ENCODE measurements at regions not wholly inside any gene's neighbourhood (a gene's known extent, or its start where the extent isn't known, plus 50 kb on each side); places are given as distances from the start of the nearest gene placed in this dataset.
A peak's percentile ranks its signal among the peaks of the same experiment; 100 is the strongest.
"Not testable (repeated sequence)": the region's sequence is repeated elsewhere in the genome, so short reads cannot be mapped to it uniquely, and the experiment has no call there.

DNA sequence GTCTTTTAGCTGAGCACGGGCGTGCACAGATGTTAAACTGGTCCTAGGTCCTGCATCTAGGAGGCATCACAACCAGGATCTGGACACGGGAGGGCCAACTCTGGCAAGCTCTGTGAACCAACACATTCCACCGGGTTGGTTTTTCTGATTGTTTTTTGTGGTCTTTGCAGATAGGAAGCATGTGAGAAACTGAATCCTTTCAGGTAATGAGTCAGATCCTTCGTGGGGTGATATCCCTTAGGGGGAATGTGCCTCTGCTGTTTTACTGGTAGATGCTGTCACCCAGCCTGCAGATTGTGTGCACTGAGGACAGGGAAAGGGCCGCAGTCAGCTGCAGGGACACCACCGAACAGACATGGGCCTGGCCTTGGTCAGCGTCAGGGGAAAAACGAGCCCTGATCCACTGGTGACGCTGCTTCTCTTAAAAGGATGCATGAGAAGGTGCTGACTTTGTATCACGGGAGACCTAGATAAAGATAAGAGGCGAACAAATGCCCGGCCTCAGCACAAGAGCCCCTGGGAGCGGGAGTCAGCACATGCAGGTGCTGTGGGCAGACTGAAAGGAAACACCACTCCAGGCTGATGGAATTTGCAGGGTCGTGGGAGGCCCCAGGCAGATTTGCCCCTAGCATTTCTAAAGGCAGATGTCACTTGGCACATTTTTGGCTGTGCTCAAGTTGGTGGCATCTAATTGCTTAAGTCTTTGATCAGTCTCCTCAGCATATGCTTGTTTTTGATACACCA lies 51.1 kb downstream of the DOP1B start:
- no peak for DNase-seq

- no peak for DNase-seq
These were observed 51.8 kb downstream of the DOP1B start for GRCh38 chr21:36208326-36209013.

DNA sequence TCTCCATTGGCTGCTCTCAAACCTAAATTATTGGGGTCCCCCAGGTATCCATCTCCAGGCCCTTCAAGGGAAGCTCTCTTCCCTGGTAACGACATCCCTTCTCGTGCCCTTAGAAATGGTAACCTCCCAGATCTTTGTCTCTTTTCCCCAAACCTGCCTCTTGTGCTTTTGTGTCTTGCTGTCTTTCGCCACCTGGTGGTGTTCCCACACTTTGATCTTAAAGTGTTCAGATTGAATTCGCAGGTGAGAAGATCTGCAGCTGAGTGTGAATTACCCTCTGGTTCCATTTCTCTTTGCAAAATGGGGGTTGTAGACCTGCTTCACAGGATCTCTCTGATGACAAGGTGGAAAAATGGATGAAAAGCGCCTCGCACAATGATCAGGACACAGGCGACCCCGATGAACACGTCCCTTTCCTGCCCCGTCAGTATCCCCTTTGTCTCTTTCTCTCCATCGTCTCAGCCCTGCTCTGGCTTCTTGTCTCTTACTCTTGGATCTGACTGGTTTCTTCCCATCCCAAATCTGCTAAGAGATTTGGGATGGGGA lies 53.1 kb downstream of the DOP1B start:
- peak; percentile 43 to 69 (median 57) for DNase-seq

DNA sequence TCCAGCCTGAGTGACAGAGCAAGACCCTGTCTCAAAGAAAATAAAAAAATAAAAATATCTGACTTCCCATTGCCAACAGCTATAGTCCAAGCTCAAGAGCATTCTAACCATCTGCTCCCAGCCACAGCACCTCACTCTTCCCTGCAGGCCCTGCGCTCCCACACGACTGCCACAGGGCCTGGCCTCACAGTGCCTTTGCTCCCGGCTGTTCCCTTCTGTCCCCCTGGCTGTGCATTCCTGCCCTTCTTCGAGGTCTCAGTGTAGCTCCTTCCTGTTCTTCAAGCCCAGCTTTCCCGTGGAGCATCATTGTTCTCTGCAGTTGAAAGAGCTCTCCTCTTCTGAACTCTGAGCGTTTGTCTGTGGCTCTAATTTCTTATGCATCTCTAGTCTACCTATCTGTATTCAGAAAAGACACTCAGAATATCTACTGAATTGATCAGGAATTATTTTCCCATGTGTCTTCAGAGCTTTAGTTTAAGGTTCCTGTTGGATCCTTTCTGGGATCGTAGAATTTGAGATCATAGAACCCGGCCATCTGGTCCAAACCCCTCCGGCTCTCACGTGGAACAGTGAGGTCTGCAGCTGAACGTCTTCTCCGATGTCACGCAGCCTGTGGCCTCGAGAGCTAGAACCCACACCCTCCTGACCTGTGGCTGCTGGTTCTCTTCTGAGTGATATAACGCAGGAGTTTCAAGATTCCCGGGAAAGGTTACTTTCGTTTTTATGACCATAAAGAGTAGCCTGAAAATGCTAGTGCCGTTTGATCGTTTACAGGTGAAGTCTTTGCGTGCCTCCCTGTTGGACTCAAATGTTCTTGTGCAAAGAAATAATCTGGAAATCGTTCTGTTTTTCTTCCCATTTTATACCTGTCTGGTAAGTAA lies 54.4 kb downstream of the DOP1B start:
- no peak for DNase-seq

DNA sequence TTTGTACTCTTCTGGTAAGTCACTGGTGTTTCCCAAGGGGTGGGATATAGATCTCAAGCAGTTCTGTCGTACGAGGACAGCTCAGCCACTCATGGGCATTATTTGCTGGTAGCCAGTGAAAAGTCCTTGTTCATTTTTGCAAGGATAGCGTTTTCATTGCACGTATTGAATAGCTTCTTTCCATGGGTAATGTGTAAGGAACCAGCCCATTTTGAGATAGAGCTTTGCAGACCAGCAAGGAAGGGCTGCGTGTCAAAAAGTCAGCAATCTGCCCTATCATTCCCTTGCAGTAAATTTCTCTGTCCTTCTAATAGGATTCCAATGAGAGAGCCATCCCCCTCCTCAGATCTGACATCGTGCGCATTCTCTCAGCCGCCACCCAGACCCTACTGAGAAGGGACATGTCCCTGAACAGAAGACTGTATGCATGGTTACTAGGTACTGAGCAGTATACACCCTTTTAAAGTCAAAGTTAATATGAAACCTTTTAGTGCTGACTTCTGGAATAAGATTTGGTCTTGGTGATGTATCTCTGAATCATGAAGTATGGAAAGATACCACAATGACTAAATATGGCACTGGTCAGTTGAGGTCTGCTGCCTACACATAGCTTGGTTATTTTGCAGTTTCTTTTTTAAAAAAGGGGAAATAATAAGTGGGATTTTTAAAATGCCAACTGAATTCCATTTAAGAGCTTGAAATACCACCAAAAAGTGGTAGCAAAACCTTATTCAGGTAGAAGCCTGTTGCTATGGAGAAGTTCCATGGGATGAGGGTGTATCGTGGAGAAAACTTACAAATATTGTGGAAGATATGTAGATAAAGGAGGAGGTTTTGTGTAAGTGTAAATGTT lies 55.3 kb downstream of the DOP1B start:
- DNase-seq, result peak; percentile 17 to 78 (median 54)

DNA sequence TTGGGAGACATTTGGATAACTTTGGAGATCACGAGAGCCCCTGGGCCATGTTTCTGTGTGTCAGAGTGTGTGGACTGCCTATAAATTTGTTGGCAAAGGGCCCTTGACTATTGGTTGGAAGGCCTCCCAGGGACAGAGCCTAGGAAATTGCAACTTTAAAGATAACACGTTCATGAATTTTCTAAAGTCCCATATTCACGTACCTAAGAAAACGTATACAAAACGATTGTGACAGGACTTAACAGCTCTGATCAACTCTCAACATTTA lies 55.8 kb downstream of the DOP1B start:
- DNase-seq, result no peak

GRCh38 chr21:36214561-36214960 lies 57.9 kb downstream of the DOP1B start:
- no peak for DNase-seq

DNA sequence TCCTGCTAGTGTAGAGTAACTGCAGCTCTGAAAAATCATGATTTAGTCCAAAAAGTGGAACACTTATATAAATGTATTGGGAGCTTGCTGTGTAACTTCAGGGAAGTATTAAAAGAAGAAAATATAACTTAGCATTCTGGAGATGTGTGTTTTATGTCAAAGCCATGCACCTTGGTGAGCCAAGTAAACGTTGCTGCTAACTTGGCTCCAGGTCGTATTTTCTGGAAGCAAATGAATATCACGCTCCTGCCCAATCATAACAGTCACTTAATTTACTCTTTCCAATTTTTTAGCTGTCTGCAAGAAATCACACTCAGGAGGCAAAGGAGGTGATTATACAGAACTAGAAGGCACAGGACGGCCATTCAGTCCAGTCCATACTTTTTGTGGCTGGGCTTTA lies 61.1 kb downstream of the DOP1B start:
- DNase-seq, result no peak

DNA sequence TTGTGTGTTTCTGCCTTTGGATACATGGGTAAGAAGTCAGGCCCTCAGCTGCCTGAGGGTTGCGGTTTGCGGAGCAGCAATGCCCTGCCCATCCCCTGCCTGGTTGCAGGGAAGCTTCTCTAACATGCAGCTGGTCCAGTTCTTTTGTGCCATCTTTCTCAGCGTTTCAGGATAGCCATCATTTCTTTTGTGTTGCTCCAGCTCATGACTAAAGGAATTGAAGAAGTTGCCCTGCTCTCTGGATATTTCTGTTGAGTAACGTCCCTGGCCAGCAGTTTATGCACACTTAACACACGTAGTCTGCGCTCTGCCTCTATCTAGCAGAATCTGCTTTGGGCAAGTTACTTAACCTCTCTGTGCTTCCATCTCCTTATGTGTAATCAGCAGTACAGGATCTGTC lies 62.1 kb downstream of the DOP1B start:
- DNase-seq, result no peak

DNA sequence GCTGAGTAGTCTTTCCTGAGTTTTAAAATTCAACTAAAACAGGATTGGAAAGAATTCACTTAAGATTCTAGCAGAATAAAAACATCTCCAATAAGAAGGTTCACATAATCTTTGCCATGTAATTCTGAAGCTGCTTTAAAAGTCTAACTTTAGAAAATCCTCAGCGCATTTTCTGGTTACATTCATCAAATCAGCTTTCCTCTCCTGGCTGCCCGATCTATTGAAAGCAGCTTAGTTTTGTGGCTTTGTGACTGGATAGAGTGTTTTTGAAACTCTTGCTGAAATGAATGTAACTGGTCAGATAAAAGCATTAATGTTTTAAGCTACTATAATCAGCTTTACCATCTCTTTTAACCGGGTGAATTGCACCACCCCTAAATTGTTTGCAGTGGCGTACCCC lies 66.8 kb downstream of the DOP1B start:
- DNase-seq, result no peak

DNA sequence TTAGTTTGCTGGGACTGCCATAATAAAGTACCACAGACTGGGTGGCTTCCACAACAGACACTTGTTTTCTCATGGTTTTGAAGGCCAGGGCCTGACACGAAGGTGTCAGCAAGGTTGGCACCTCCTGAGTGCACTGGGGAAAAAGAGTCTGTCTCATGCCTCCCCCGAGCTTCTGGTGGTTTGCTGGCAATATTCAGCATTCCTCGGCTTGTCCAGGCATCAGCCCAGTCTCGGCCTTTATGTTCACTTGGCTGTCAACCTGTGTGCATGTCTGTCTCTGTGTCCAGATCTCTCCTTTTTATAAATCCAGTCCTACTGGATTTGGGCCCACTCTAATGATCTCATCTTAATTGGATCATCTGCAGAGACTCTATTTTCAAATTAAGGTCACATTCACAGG lies 72.6 kb downstream of the DOP1B start:
- no peak for DNase-seq

DNA sequence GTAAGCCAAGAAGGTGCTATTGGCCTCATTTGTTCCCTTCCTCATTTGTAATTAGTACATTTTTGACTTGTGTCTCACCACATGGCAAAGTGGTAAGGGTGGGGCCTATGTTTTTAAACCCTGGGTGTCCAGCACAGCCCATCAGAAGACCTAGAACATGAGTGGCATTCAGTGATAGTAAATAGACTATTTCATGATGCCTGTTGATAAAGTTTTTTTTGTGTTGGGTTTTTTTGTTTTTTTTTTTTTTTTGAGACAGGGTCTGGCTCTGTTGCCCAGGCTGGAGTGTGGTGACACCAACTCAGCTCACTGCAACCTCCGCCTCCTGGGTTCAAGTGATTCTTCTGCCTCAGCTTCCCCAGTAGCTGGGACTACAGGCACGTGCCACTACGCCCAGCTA lies 74.8 kb downstream of the DOP1B start:
- DNase-seq, result not testable (repeated sequence)

DNA sequence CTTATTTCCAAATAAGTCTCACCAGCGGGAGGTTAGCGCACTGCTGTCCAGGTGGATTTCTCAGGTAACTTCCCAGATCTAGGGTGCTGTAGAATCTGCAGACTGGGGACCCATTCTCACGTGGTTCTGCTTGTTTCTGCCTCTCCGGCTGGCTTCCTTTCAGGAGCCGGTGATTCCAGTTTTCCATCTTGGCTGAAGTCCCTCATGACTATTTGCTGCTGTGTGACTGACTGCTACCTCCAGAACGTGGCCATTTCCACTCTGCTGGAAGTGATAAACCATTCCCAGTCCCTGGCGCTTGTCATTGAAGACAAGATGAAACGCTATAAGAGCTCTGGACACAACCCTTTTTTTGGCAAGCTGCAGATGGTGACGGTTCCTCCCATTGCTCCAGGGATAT lies 76.0 kb downstream of the DOP1B start:
- DNase-seq, result no peak

DNA sequence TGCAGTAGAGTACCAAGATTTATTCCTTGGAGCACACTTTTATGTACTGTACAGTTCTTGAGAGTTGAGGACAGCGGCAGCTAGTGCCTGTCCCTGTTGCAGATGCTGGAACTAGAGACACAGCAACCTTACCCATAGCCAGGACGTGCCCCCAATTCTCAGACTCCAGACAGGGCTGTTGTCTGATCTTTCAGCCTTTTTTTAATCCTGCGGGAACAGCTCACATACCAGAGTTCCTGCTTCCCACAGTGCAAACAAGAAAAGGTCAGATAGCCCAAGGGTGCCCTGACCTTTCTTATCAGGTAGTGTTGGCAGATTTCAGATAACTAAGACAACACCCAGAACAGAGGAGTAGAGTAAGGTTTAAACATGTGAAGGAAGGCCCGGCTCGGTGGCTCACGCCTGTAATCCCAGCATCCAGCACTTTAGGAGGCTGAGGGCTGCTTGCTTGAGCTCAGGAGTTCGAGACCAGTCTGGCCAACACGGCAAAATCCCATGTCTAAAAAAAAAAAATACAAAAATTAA lies 78.5 kb downstream of the DOP1B start:
- no peak for DNase-seq

DNA sequence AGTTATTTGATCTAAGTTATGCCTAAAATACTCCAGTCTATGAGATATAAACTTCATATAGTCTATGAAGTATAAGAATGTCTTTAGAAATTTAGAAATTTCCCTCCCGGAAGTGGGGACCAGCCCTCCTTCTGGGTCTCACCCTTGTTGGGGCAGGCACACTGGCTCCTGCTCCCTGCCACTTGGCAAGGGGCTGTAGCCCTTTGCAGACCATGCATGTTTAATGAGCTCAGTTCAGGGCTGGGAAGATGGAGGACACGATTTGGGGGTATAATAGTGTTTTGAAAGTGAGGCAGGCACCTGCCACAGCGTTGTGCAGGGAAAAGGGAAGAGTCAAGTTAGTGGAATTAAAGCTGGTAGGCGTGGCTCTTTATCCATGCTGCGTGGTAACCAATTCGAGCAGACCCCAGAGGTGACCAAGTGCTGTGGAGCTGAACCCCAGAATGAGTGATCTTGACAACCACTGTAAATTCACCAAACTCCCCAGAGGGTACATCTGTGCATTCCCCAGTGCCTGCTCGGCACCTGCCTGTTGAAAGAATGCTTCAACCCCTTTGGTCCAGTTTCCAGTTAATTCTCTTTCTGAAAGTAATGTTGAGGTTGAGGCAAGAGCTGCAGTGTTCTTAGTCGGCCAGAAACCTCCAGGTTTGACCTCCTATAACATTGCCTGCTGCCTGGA lies 79.6 kb downstream of the DOP1B start:
- no peak for DNase-seq

DNA sequence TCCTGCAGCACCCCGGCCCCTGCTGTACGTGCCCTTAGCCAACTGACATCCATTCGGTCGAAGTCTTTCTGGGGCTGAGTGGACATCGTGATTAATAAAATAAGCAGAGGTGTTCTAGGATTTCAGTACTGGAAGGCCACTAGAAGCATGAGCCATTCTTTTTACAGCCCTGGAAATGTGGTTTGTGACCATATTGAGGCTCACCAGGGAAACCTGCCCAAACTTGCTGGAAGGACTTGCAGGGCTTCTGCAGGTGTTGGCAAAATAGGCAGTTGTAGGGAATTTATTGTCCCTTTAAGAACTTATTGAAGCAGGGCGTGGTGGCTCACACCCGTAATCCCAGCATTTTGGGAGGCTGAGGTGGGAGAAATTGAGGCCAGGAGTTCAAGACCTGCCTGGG lies 80.8 kb downstream of the DOP1B start:
- DNase-seq, result no peak

DNA sequence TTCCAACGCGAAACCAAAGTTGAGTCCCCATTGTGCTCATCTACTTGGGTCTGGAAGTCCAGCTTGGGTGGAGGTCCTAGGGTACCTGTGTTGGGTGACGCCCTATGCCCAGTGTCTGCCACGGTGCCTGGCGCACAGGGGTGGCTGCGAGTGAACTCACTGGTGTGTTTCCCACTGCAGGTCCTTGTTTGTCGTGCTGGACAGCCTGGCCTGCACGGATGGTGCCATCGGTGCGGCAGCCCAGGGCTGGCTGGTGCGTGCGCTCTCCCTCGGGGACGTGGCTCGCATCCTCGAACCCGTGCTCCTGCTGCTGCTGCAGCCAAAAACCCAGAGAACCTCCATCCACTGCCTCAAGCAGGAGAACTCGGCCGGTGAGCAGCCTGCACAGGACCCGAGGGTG lies 80.4 kb upstream of the MORC3 start:
- no peak for DNase-seq

GRCh38 chr21:36241717-36242116 lies 78.3 kb upstream of the MORC3 start:
- DNase-seq, result no peak

- no peak for DNase-seq
These were observed 74.9 kb upstream of the MORC3 start for GRCh38 chr21:36245115-36245514.

GRCh38 chr21:36245649-36246048 lies 74.3 kb upstream of the MORC3 start:
- no peak for DNase-seq

DNA sequence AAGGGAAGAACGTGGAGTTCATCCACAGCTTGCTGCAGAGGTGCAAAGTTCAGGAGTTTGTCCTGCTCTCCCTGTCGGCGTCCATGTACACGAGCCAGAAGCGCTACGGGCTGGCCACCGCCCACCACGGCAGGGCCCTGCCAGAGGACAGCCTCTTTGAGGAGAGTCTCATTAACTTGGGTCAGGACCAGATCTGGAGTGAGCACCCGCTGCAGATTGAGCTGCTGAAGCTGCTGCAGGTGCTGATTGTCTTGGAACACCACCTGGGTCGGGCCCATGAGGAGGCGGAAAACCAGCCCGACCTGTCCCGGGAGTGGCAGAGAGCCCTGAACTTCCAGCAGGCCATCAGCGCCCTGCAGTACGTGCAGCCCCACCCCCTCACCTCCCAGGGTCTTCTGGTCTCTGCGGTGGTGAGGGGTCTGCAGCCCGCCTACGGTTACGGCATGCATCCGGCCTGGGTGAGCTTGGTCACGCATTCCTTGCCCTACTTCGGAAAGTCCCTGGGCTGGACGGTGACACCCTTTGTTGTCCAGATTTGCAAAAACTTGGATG lies 73.8 kb upstream of the MORC3 start:
- DNase-seq, result no peak
